Gastrocnemius medialis (tissue), 4 donors: ENCODE measurements at regions not wholly inside any gene's neighbourhood (a gene's known extent, or its start where the extent isn't known, plus 50 kb on each side); places are given as distances from the start of the nearest gene placed in this dataset.

ENCODE experiments used
- CTCF ChIP-seq, 5 experiments: fragments of 450-650 bp in 3 of 5; fragments of 200-600 bp in 2 of 5; sonication (generic) in 2 of 5; IDR thresholded peaks in 4 of 5; conservative IDR thresholded peaks in 1 of 5; 1 replicate in 4 of 5; 2 replicates in 1 of 5; pipeline ENCODE4 v1.5.1; 2016 to 2019; ENCODE audit warnings: antibody characterized with exemption in 5 of 5, mild to moderate bottlenecking in 3 of 5, moderate library complexity in 3 of 5
- POLR2A ChIP-seq, 2 donors: fragments of 450-650 bp; IDR thresholded peaks; one replicate each; pipeline ENCODE4 v1.6.1; 2017; ENCODE audit warnings: antibody characterized with exemption in 2 of 2, mild to moderate bottlenecking in 2 of 2, moderate library complexity in 2 of 2

GRCh38 chr5:130801963-130802362 lies 363.1 kb downstream of the HINT1 start:
- TF ChIP-seq CTCF (IDR thresholded peaks at IDR 0.05 in 4 of 5, conservative IDR thresholded peaks at IDR 0.05 in 1 of 5) (no peak), POLR2A (IDR thresholded peaks at IDR 0.05) (no peak)
